ENCODE measurements at regions not wholly inside any gene's neighbourhood (a gene's known extent, or its start where the extent isn't known, plus 50 kb on each side); places are given as distances from the start of the nearest gene placed in this dataset.

GRCh38 chr16:54522584-54522983 is 236.0 kb upstream of the IRX3 start:
- TF ChIP-seq EZH2 (IDR thresholded peaks at IDR 0.05; ENCODE audit: low read depth, unreplicated experiment) (no peak), ZNF114 (CRISPR knock-in tag; IDR thresholded peaks at IDR 0.05) (no peak), POLR2AphosphoS5 (IDR thresholded peaks at IDR 0.05; ENCODE audit: low read depth) (no peak), CREB1 (CRISPR knock-in tag; IDR thresholded peaks at IDR 0.05; ENCODE audit: low read depth) (no peak), ZNF331 (CRISPR knock-in tag; IDR thresholded peaks at IDR 0.05; ENCODE audit: low read depth) (no peak), STAT1 (IDR thresholded peaks at IDR 0.05; ENCODE audit: unreplicated experiment) (no peak), NANOG (IDR thresholded peaks at IDR 0.05; ENCODE audit: borderline replicate concordance) (no peak), ETS1 (IDR thresholded peaks at IDR 0.05) (no peak), JUNB (IDR thresholded peaks at IDR 0.05; ENCODE audit: unreplicated experiment) (no peak), EZH2phosphoT487 (IDR thresholded peaks at IDR 0.05; ENCODE audit: unreplicated experiment) (no peak)
- TF ChIP-seq, protein P1, sequence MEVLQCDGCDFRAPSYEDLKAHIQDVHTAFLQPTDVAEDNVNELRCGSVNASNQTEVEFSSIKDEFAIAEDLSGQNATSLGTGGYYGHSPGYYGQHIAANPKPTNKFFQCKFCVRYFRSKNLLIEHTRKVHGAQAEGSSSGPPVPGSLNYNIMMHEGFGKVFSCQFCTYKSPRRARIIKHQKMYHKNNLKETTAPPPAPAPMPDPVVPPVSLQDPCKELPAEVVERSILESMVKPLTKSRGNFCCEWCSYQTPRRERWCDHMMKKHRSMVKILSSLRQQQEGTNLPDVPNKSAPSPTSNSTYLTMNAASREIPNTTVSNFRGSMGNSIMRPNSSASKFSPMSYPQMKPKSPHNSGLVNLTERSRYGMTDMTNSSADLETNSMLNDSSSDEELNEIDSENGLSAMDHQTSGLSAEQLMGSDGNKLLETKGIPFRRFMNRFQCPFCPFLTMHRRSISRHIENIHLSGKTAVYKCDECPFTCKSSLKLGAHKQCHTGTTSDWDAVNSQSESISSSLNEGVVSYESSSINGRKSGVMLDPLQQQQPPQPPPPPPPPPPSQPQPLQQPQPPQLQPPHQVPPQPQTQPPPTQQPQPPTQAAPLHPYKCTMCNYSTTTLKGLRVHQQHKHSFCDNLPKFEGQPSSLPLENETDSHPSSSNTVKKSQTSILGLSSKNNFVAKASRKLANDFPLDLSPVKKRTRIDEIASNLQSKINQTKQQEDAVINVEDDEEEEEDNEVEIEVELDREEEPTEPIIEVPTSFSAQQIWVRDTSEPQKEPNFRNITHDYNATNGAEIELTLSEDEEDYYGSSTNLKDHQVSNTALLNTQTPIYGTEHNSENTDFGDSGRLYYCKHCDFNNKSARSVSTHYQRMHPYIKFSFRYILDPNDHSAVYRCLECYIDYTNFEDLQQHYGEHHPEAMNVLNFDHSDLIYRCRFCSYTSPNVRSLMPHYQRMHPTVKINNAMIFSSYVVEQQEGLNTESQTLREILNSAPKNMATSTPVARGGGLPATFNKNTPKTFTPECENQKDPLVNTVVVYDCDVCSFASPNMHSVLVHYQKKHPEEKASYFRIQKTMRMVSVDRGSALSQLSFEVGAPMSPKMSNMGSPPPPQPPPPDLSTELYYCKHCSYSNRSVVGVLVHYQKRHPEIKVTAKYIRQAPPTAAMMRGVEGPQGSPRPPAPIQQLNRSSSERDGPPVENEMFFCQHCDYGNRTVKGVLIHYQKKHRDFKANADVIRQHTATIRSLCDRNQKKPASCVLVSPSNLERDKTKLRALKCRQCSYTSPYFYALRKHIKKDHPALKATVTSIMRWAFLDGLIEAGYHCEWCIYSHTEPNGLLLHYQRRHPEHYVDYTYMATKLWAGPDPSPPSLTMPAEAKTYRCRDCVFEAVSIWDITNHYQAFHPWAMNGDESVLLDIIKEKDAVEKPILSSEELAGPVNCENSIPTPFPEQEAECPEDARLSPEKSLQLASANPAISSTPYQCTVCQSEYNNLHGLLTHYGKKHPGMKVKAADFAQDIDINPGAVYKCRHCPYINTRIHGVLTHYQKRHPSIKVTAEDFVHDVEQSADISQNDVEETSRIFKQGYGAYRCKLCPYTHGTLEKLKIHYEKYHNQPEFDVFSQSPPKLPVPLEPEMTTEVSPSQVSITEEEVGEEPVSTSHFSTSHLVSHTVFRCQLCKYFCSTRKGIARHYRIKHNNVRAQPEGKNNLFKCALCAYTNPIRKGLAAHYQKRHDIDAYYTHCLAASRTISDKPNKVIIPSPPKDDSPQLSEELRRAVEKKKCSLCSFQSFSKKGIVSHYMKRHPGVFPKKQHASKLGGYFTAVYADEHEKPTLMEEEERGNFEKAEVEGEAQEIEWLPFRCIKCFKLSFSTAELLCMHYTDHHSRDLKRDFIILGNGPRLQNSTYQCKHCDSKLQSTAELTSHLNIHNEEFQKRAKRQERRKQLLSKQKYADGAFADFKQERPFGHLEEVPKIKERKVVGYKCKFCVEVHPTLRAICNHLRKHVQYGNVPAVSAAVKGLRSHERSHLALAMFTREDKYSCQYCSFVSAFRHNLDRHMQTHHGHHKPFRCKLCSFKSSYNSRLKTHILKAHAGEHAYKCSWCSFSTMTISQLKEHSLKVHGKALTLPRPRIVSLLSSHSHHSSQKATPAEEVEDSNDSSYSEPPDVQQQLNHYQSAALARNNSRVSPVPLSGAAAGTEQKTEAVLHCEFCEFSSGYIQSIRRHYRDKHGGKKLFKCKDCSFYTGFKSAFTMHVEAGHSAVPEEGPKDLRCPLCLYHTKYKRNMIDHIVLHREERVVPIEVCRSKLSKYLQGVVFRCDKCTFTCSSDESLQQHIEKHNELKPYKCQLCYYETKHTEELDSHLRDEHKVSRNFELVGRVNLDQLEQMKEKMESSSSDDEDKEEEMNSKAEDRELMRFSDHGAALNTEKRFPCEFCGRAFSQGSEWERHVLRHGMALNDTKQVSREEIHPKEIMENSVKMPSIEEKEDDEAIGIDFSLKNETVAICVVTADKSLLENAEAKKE (CRISPR knock-in tag; IDR thresholded peaks at IDR 0.05) = no peak
- TF ChIP-seq, protein P2, sequence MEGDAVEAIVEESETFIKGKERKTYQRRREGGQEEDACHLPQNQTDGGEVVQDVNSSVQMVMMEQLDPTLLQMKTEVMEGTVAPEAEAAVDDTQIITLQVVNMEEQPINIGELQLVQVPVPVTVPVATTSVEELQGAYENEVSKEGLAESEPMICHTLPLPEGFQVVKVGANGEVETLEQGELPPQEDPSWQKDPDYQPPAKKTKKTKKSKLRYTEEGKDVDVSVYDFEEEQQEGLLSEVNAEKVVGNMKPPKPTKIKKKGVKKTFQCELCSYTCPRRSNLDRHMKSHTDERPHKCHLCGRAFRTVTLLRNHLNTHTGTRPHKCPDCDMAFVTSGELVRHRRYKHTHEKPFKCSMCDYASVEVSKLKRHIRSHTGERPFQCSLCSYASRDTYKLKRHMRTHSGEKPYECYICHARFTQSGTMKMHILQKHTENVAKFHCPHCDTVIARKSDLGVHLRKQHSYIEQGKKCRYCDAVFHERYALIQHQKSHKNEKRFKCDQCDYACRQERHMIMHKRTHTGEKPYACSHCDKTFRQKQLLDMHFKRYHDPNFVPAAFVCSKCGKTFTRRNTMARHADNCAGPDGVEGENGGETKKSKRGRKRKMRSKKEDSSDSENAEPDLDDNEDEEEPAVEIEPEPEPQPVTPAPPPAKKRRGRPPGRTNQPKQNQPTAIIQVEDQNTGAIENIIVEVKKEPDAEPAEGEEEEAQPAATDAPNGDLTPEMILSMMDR (conservative IDR thresholded peaks at IDR 0.05; ENCODE audit: low read depth in 2 of 2) = no peak
- TF ChIP-seq, protein P3, sequence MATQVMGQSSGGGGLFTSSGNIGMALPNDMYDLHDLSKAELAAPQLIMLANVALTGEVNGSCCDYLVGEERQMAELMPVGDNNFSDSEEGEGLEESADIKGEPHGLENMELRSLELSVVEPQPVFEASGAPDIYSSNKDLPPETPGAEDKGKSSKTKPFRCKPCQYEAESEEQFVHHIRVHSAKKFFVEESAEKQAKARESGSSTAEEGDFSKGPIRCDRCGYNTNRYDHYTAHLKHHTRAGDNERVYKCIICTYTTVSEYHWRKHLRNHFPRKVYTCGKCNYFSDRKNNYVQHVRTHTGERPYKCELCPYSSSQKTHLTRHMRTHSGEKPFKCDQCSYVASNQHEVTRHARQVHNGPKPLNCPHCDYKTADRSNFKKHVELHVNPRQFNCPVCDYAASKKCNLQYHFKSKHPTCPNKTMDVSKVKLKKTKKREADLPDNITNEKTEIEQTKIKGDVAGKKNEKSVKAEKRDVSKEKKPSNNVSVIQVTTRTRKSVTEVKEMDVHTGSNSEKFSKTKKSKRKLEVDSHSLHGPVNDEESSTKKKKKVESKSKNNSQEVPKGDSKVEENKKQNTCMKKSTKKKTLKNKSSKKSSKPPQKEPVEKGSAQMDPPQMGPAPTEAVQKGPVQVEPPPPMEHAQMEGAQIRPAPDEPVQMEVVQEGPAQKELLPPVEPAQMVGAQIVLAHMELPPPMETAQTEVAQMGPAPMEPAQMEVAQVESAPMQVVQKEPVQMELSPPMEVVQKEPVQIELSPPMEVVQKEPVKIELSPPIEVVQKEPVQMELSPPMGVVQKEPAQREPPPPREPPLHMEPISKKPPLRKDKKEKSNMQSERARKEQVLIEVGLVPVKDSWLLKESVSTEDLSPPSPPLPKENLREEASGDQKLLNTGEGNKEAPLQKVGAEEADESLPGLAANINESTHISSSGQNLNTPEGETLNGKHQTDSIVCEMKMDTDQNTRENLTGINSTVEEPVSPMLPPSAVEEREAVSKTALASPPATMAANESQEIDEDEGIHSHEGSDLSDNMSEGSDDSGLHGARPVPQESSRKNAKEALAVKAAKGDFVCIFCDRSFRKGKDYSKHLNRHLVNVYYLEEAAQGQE (IDR thresholded peaks at IDR 0.05; ENCODE audit: unreplicated experiment) = no peak
- H3K36me3 Mint-ChIP-seq (ENCODE audit: low read depth) = peaks cover 15% of the 10 kb centered on the region; the same call in 2 of the 3 replicates
- H3K36me3 ChIP-seq (ENCODE audit: insufficient read depth) = no peaks in the 10 kb centered on the region
- H3K4me1 ChIP-seq (ENCODE audit: insufficient read depth) = peaks cover 26% of the 10 kb centered on the region
- H3K4me3 ChIP-seq = no peak overlapping the region
- H3K27me3 Mint-ChIP-seq (ENCODE audit: insufficient read depth, low read depth, poor library complexity) = no peaks in the 10 kb centered on the region
- H3K79me2 ChIP-seq (replicated peaks; ENCODE audit: insufficient read depth) = no peaks in the 10 kb centered on the region
- H3K9me3 Mint-ChIP-seq = peaks cover 27% of the 10 kb centered on the region
- no peak overlapping the region for H3K4me3 Mint-ChIP-seq
- no peak overlapping the region for H3K4me2 ChIP-seq
- no peak for DNase-seq (ENCODE audit: low spot score)
- ATAC-seq = no peak
- no peaks in the 10 kb centered on the region for H3K27me3 ChIP-seq (ENCODE audit: insufficient read depth)
- H3K27ac ChIP-seq (ENCODE audit: low read depth) = no peak overlapping the region
- H4K20me1 ChIP-seq (replicated peaks; ENCODE audit: insufficient read depth) = no peaks in the 10 kb centered on the region
- no peaks in the 10 kb centered on the region for H3F3A ChIP-seq (replicated peaks; ENCODE audit: low read depth)
- H3K27ac Mint-ChIP-seq = no peak overlapping the region
- peaks cover 7% of the 10 kb centered on the region; the same call in 1 of the 3 replicates for H3K4me1 Mint-ChIP-seq
- H2AFZ ChIP-seq = no peak overlapping the region
- no peaks in the 10 kb centered on the region for H3K9me2 ChIP-seq (ENCODE audit: insufficient read depth)
